Calu3 (cell line): ENCODE measurements at regions not wholly inside any gene's neighbourhood (a gene's known extent, or its start where the extent isn't known, plus 50 kb on each side); places are given as distances from the start of the nearest gene placed in this dataset.

Experiments
- BruUV-seq: library from RNA; stranded (reverse); fragments of 400-500 nt; replicated peaks from 2 replicates; lab custom pipeline; 2021; lab: Mats Ljungman, UMichigan
- CTCF ChIA-PET: fragments of 300-600 bp; sonication (Branson Sonifier 250); formaldehyde crosslinking; loops from one replicate; lab custom pipeline; 2022; ENCODE audit warnings: antibody characterized with exemption; lab: Charles Lee
- DNase-seq: peaks from one replicate; pipeline ENCODE4 v3.0.0; 2022
- H3K27ac Mint-ChIP-seq: one replicate; pipeline ENCODE4 v1.8.0; 2022; ENCODE audit warnings: mixed read lengths; ENCODE audit not compliant: unreplicated experiment
- H3K27me3 Mint-ChIP-seq: one replicate; pipeline ENCODE4 v1.8.0; 2022; ENCODE audit warnings: mixed read lengths; ENCODE audit not compliant: unreplicated experiment
- H3K36me3 Mint-ChIP-seq: one replicate; pipeline ENCODE4 v1.8.0; 2022; ENCODE audit warnings: mild to moderate bottlenecking, moderate library complexity, mixed read lengths; ENCODE audit not compliant: insufficient read depth, unreplicated experiment
- H3K4me1 Mint-ChIP-seq: one replicate; pipeline ENCODE4 v1.8.0; 2022; ENCODE audit warnings: mild to moderate bottlenecking, low read depth, mixed read lengths; ENCODE audit not compliant: unreplicated experiment
- H3K4me3 Mint-ChIP-seq: one replicate; pipeline ENCODE4 v1.8.0; 2022; ENCODE audit warnings: mild to moderate bottlenecking, low read depth, moderate library complexity, mixed read lengths; ENCODE audit not compliant: unreplicated experiment
- H3K9me3 Mint-ChIP-seq: one replicate; pipeline ENCODE4 v1.8.0; 2022; ENCODE audit warnings: low read depth, mixed read lengths; ENCODE audit not compliant: unreplicated experiment
- CTCF ChIP-seq: fragments of 200-600 bp; IDR thresholded peaks from one replicate; pipeline ENCODE4 v1.8.0; 2022; ENCODE audit warnings: antibody characterized with exemption; ENCODE audit not compliant: unreplicated experiment
- intact Hi-C: fragments of 100-400 bp; cut with micrococcal nuclease; formaldehyde crosslinking; loops from one replicate; pipeline ENCODE4 v1.10.0; 2022; ENCODE audit not compliant: unreplicated experiment

DNA sequence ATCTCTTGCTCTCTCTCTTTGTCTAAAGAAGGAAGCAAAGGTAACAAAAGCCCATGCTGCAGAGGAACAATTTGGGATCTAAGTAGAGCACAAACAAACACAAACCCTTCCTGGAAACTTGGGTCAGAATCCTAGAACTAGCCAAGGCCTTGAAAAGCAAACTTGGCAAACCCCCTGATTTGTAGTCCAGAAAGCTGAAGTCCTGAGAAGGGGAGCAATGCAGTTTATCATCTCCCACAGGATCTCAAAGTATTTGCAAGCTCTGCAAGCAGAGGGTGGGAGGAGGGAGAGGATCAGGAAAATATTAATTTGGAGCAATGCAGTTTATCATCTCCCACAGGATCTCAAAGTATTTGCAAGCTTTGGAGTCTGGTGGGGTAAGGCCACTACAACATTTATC is 379.5 kb upstream of the FGF13 start:
- no peak for TF ChIP-seq CTCF
- no peak overlapping the region for H3K4me3 Mint-ChIP-seq
- intact Hi-C loops: no loop called here
- H3K27me3 Mint-ChIP-seq: no peaks in the 10 kb centered on the region
- CTCF ChIA-PET: no interaction called here
- no peaks in the 10 kb centered on the region for H3K4me1 Mint-ChIP-seq
- no TSS peak for BruUV-seq
- H3K27ac Mint-ChIP-seq: no peak overlapping the region
- no peak for DNase-seq
- H3K36me3 Mint-ChIP-seq: no peaks in the 10 kb centered on the region
- H3K9me3 Mint-ChIP-seq: no peaks in the 10 kb centered on the region

DNA sequence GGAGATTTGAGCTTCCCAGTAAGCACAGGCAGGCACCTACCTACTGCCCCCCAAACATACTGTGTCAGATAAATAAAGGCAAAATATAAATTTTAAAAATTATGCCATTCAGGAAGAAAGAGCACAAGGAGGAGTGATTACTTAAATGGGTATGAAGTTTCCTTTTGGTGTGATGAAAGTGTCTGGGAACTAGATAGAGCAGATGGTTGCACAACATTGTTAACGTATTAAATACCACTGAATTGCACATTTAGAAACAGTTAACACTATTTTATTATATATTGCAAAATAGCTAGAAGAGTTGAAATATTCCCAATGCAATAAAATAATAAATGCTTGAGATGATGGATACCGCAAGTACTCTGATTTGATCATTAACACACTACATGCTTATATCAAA is 374.7 kb upstream of the FGF13 start:
- no TSS peak for BruUV-seq
- no peak overlapping the region for H3K4me3 Mint-ChIP-seq
- no peaks in the 10 kb centered on the region for H3K4me1 Mint-ChIP-seq
- CTCF ChIA-PET: no interaction called here
- intact Hi-C loops: no loop called here
- no peaks in the 10 kb centered on the region for H3K27me3 Mint-ChIP-seq
- DNase-seq: no peak
- H3K27ac Mint-ChIP-seq: no peak overlapping the region
- peaks cover 3% of the 10 kb centered on the region for H3K9me3 Mint-ChIP-seq
- no peak for TF ChIP-seq CTCF
- no peaks in the 10 kb centered on the region for H3K36me3 Mint-ChIP-seq

- no TSS peak for BruUV-seq
Measured at GRCh38 chrX:139085404-139085803, 373.9 kb upstream of the FGF13 start.

DNA sequence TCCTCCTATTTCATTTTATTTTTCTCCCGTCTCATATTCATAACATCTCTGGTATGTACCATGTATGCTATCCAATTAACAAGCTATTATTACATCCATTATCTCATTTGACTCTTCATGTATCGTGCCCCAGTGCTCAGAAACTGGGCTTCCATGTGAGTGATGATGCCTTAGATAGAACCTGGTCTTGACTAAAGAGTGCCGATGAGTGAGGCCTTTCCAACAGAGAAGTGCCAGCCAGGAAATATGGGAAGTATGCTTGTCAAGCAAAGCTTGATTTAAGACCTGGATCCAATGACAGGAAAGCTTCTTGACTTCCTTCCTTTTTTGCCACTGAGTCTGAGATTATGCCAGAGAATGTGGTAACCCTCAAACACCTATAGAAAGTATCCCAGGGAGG is 371.7 kb upstream of the FGF13 start:
- no peak overlapping the region for H3K27ac Mint-ChIP-seq

More at GRCh38 chrX:139085404-139085803, 373.9 kb upstream of the FGF13 start:
- Mint-ChIP-seq H3K27me3 (no peaks in the 10 kb centered on the region), H3K4me1 (no peaks in the 10 kb centered on the region), H3K9me3 (peaks cover 3% of the 10 kb centered on the region), H3K27ac (no peak overlapping the region), H3K4me3 (no peak overlapping the region), H3K36me3 (no peaks in the 10 kb centered on the region)
- intact Hi-C loops: no loop called here
- CTCF ChIA-PET: no interaction called here
- DNase-seq: no peak
- no peak for TF ChIP-seq CTCF

More for the DNA sequence above, 371.7 kb upstream of the FGF13 start:
- DNase-seq: no peak
- TF ChIP-seq CTCF: no peak
- Mint-ChIP-seq H3K4me3 (no peak overlapping the region), H3K36me3 (no peaks in the 10 kb centered on the region), H3K9me3 (peaks cover 3% of the 10 kb centered on the region), H3K27me3 (no peaks in the 10 kb centered on the region), H3K4me1 (no peaks in the 10 kb centered on the region)
- BruUV-seq: no TSS peak
- CTCF ChIA-PET: no interaction called here
- intact Hi-C loops: no loop called here
